GM12892 (cell line): ENCODE measurements at regions not wholly inside any gene's neighbourhood (a gene's known extent, or its start where the extent isn't known, plus 50 kb on each side); places are given as distances from the start of the nearest gene placed in this dataset.

ENCODE experiments used
- POLR2A ChIP-seq: IDR thresholded peaks from 2 replicates; pipeline ENCODE4 v1.6.1; 2011; ENCODE audit warnings: low read depth, low read length, control low read depth
- POLR2AphosphoS5 ChIP-seq: IDR thresholded peaks from 2 replicates; pipeline ENCODE4 v1.6.1; 2011; ENCODE audit warnings: low read depth, low read length, control low read depth
- TAF1 ChIP-seq: IDR thresholded peaks from 2 replicates; pipeline ENCODE4 v1.6.1; 2011; ENCODE audit warnings: low read depth, mild to moderate bottlenecking, control low read depth, low read length, borderline replicate concordance

GRCh38 chr4:111499706-111500105 lies 645.5 kb upstream of the FAM241A start:
- TF ChIP-seq POLR2A (no peak), POLR2AphosphoS5 (no peak), TAF1 (no peak)
